ENCODE measurements at regions not wholly inside any gene's neighbourhood (a gene's known extent, or its start where the extent isn't known, plus 50 kb on each side); places are given as distances from the start of the nearest gene placed in this dataset.

GRCh38 chr22:48627966-48628365 lies 1199.7 kb downstream of the BRD1 start:
- Histone ChIP-seq H2AFZ (ENCODE audit: low read depth, low read length, poor library complexity, severe bottlenecking) (no peak overlapping the region), H3K9me3 (ENCODE audit: control insufficient read depth in 1 of 2, insufficient read depth in 1 of 2, low read depth in 1 of 2, low read length in 2 of 2) (no peaks in the 10 kb centered on the region; a peak in 1 of 4 replicates), H3K4me2 (ENCODE audit: low read length) (no peak overlapping the region), H3K9ac (ENCODE audit: low read length) (no peak overlapping the region), H3K4me1 (ENCODE audit: control insufficient read depth in 1 of 2, insufficient read depth in 2 of 2, low read length in 2 of 2) (no peaks in the 10 kb centered on the region), H3K36me3 (ENCODE audit: control insufficient read depth in 1 of 2, insufficient read depth in 2 of 2, low read length in 2 of 2) (no peaks in the 10 kb centered on the region), H3K4me3 (replicated peaks in 1 of 2; ENCODE audit: low read depth in 1 of 2, low read length in 2 of 2) (no peak overlapping the region), H3K27me3 (ENCODE audit: insufficient read depth, low read length) (peaks cover 10% of the 10 kb centered on the region; the same call in 1 of the 2 replicates), H3K27ac (ENCODE audit: low read depth, low read length) (no peak overlapping the region), H3K79me2 (ENCODE audit: insufficient read depth, low read length) (no peaks in the 10 kb centered on the region), H4K20me1 (ENCODE audit: insufficient read depth) (no peaks in the 10 kb centered on the region), H3K9me2 (ENCODE audit: insufficient read depth) (no peaks in the 10 kb centered on the region)
- intact Hi-C loops (cut with micrococcal nuclease): no loop called here
- ChIA-PET POLR2A (no interaction called here), CTCF (no interaction called here), RAD21 (ENCODE audit: low non-redundant PET in 1 of 2, low total read pairs in 2 of 2, uncharacterized antibody in 2 of 2, unreplicated experiment in 2 of 2) (no interaction called here)
- TF ChIP-seq ATF3 (IDR thresholded peaks at IDR 0.05) (no peak), EGR1 (IDR thresholded peaks at IDR 0.05; ENCODE audit: low read depth) (no peak), CTCF (IDR thresholded peaks at IDR 0.05 in 2 of 3, conservative IDR thresholded peaks at IDR 0.05 in 1 of 3; ENCODE audit: borderline replicate concordance in 1 of 3, insufficient read depth in 1 of 3, low read depth in 2 of 3, low read length in 2 of 3) (no peak), EZH2 (IDR thresholded peaks at IDR 0.05) (no peak), EZH2phosphoT487 (IDR thresholded peaks at IDR 0.05; ENCODE audit: borderline replicate concordance) (no peak), SRF (IDR thresholded peaks at IDR 0.05; ENCODE audit: low read depth) (no peak)
- DNase-seq (ENCODE audit: low read depth, low spot score): no peak
- BruUV-seq (replicated peaks): no TSS peak
- ATAC-seq: no peak

GRCh38 chr22:48627203-48627602 lies 1200.5 kb downstream of the BRD1 start:
- POLR2A ChIA-PET: no interaction called here
- RAD21 ChIA-PET (ENCODE audit: low non-redundant PET in 1 of 2, low total read pairs in 2 of 2, uncharacterized antibody in 2 of 2, unreplicated experiment in 2 of 2): no interaction called here
- no TSS peak for BruUV-seq (replicated peaks)
- Histone ChIP-seq H2AFZ (ENCODE audit: low read depth, low read length, poor library complexity, severe bottlenecking) (no peak overlapping the region), H3K9me3 (ENCODE audit: control insufficient read depth in 1 of 2, insufficient read depth in 1 of 2, low read depth in 1 of 2, low read length in 2 of 2) (no peaks in the 10 kb centered on the region; a peak in 1 of 4 replicates), H3K9me2 (ENCODE audit: insufficient read depth) (no peaks in the 10 kb centered on the region), H3K27ac (ENCODE audit: low read depth, low read length) (no peak overlapping the region), H3K27me3 (ENCODE audit: insufficient read depth, low read length) (peaks cover 10% of the 10 kb centered on the region; the same call in 1 of the 2 replicates), H3K4me1 (ENCODE audit: control insufficient read depth in 1 of 2, insufficient read depth in 2 of 2, low read length in 2 of 2) (no peaks in the 10 kb centered on the region), H3K79me2 (ENCODE audit: insufficient read depth, low read length) (no peaks in the 10 kb centered on the region), H3K4me2 (ENCODE audit: low read length) (no peak overlapping the region), H4K20me1 (ENCODE audit: insufficient read depth) (no peaks in the 10 kb centered on the region), H3K9ac (ENCODE audit: low read length) (no peak overlapping the region), H3K4me3 (replicated peaks in 1 of 2; ENCODE audit: low read depth in 1 of 2, low read length in 2 of 2) (no peak overlapping the region), H3K36me3 (ENCODE audit: control insufficient read depth in 1 of 2, insufficient read depth in 2 of 2, low read length in 2 of 2) (no peaks in the 10 kb centered on the region)
- no peak for ATAC-seq
- intact Hi-C loops (cut with micrococcal nuclease): no loop called here
- DNase-seq (ENCODE audit: low read depth, low spot score): no peak
- CTCF ChIA-PET: no interaction called here
- TF ChIP-seq CTCF (IDR thresholded peaks at IDR 0.05 in 2 of 3, conservative IDR thresholded peaks at IDR 0.05 in 1 of 3; ENCODE audit: borderline replicate concordance in 1 of 3, insufficient read depth in 1 of 3, low read depth in 2 of 3, low read length in 2 of 3) (no peak), MAX (IDR thresholded peaks at IDR 0.05) (no peak), JUND (IDR thresholded peaks at IDR 0.05) (no peak), SP1 (IDR thresholded peaks at IDR 0.05; ENCODE audit: low read depth) (no peak), YY1 (IDR thresholded peaks at IDR 0.05; ENCODE audit: extremely low read depth, insufficient replicate concordance, low read depth, low read length) (no peak), EZH2phosphoT487 (IDR thresholded peaks at IDR 0.05; ENCODE audit: borderline replicate concordance) (no peak), REST (IDR thresholded peaks at IDR 0.05; ENCODE audit: low read depth) (no peak), CEBPB (IDR thresholded peaks at IDR 0.05; ENCODE audit: low read depth) (no peak), SRF (IDR thresholded peaks at IDR 0.05; ENCODE audit: low read depth) (no peak)
